ENCODE measurements at regions not wholly inside any gene's neighbourhood (a gene's known extent, or its start where the extent isn't known, plus 50 kb on each side); places are given as distances from the start of the nearest gene placed in this dataset.

DNA sequence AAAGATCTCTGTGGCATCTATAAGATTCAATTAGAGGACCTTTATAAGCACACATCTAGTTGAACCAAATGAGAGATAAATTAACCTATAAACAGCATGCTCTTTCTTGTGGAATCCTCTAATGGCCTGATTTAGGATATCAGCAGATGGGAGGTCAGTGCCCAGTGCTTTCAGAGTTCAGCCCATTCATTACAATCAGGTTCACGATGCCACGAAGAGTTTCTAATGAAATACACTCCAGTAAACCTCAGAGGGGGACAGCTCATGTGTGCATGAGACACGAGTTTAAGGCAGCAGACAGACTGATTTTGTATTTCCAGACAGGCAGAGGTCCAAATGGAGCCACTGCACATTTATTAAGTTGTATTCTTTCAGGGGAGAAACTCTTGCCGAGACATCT is 544.4 kb upstream of the PKN2 start:
- no peak for TF ChIP-seq CTCF (IDR thresholded peaks at IDR 0.05)

- TF ChIP-seq CTCF (IDR thresholded peaks at IDR 0.05) = no peak
Measured at GRCh38 chr1:88140325-88140724, 543.7 kb upstream of the PKN2 start.

DNA sequence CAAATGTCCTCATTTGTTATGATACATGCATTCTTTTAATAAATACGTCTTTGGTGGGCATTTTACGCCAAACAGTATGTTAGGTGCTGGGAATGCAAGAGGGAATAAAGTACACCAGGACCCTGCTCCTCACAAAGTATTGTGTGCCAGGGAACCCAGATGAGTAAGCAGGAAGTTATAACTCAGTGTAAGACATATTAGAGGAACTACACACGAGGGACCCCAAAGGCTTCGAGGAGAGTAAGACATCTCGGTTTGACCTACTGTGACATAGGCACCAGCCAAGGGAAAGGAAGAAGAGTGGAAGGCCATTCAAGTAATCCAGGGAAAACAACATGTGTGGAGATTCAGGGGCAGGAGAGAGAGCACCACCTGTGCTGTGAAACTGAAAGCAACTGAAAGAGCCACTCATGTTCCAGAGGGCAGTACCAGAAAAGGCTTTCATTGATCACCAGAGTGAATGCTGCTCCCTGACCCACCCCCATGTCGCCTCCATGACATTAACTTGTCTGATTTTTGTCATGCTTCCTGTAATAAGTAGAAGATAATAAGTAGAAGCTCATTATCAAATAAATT is 542.5 kb upstream of the PKN2 start:
- TF ChIP-seq CTCF (IDR thresholded peaks at IDR 0.05) = no peak

DNA sequence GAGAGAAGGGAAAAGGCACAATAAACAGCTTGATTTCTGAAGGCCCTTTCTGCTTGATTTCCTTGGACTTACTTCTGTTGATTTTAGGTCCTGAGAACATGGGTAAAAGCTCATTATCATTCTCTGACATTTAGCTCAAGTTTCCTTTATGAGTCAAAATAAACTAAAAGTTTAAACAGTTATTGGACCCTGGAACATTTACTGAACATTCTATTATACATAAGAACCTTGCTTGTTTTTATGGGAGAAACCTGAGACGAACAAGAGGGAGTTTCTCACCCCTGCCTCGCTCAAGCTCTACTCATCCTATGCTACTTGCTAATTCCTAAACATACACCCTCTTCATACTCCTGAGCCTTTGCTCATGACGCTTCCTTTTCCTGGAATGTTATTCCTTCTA is 538.3 kb upstream of the PKN2 start:
- TF ChIP-seq CTCF (IDR thresholded peaks at IDR 0.05) = no peak

DNA sequence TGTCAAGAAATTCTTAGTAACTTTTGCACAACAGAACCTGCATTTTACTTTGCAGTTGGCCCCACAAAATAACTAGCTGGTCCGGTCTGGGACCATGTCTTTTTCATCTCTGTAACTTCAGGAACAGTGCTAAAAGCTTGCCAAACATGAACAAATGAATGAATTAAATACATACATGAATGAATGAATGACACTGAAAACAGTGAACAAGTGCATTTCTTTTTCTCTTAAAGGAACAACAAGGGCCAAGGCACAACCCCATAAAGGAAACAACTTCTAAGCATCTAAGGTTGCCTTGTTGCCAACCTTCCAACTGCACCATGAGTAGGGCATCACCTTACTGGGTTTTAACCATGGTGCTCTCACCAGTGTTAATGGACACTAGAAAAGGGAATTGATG is 534.4 kb upstream of the PKN2 start:
- TF ChIP-seq CTCF (IDR thresholded peaks at IDR 0.05) = no peak

DNA sequence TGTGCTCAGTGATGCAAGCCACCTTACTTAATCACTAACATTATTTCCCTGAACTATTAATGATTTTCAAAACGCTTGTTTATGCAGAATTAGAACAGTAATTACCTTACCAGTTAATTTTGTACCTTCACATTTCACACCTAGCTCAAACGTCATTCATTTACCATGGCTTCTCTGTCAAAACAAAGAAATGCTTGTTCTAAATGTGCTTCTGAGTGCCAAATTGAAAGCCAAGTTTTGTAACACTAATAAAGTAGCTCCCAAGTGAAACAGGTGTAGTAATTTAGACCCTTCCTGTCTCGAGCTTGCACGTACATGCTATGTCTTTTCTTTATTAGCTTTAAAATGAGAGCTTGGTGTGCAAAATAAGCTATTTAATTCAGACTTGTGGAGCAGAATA is 533.7 kb upstream of the PKN2 start:
- TF ChIP-seq CTCF (IDR thresholded peaks at IDR 0.05) = no peak

GRCh38 chr1:88163187-88163586 is 520.9 kb upstream of the PKN2 start:
- TF ChIP-seq CTCF (IDR thresholded peaks at IDR 0.05) = no peak

- TF ChIP-seq CTCF (IDR thresholded peaks at IDR 0.05) = no peak
Measured at GRCh38 chr1:88168126-88168525, 515.9 kb upstream of the PKN2 start.
